ENCODE measurements at regions not wholly inside any gene's neighbourhood (a gene's known extent, or its start where the extent isn't known, plus 50 kb on each side); places are given as distances from the start of the nearest gene placed in this dataset.
A peak's percentile ranks its signal among the peaks of the same experiment; 100 is the strongest.

- Histone ChIP-seq H3K56ac (replicated peaks; ENCODE audit: insufficient read length, low read depth, low read length) (no peak overlapping the region), H2BK5ac (ENCODE audit: low read depth, low read length) (no peak overlapping the region), H3K23me2 (ENCODE audit: low read depth, low read length) (no peaks in the 10 kb centered on the region), H3K9ac (replicated peaks in 1 of 4; ENCODE audit: extremely low read depth in 1 of 4, low read depth in 3 of 4, low read length in 3 of 4) (no peak overlapping the region), H2BK120ac (replicated peaks; ENCODE audit: low read depth, low read length) (no peak overlapping the region), H3K36me3 (ENCODE audit: control insufficient read depth in 2 of 4, insufficient read depth in 4 of 4, low read length in 3 of 4) (no peaks in the 10 kb centered on the region), H4K91ac (replicated peaks; ENCODE audit: insufficient read length, low read length) (no peak overlapping the region), H3K79me2 (ENCODE audit: control insufficient read depth in 1 of 2, insufficient read depth in 2 of 2, low read length in 2 of 2) (no peaks in the 10 kb centered on the region), H3K23ac (ENCODE audit: insufficient read length) (no peak overlapping the region), H4K20me1 (replicated peaks in 1 of 2; ENCODE audit: control insufficient read depth in 1 of 2, insufficient read depth in 2 of 2, low read length in 2 of 2) (no peaks in the 10 kb centered on the region), H3K9me3 (ENCODE audit: insufficient read depth in 2 of 2, low read depth in 1 of 2, low read length in 1 of 2) (no peaks in the 10 kb centered on the region), H3K79me1 (ENCODE audit: low read depth, low read length) (no peaks in the 10 kb centered on the region), H2BK20ac (ENCODE audit: low read length) (no peak overlapping the region), H4K8ac (ENCODE audit: extremely low read depth, insufficient read depth, low read length) (no peak overlapping the region), H3K27me3 (replicated peaks in 1 of 4; ENCODE audit: control insufficient read depth in 3 of 4, extremely low read depth in 1 of 4, insufficient read depth in 3 of 4, low read length in 3 of 4) (no peaks in the 10 kb centered on the region), H4K5ac (ENCODE audit: insufficient read length, low read depth, low read length) (no peak overlapping the region), H3K4me1 (replicated peaks in 1 of 4; ENCODE audit: control insufficient read depth in 3 of 4, insufficient read depth in 4 of 4, low read length in 3 of 4) (no peaks in the 10 kb centered on the region), H3K14ac (ENCODE audit: insufficient read length) (no peak overlapping the region), H3K27ac (ENCODE audit: low read depth, low read length) (no peak overlapping the region), H3K4me2 (ENCODE audit: insufficient read depth in 1 of 2, low read depth in 2 of 2, low read length in 2 of 2) (no peak overlapping the region), H2AFZ (ENCODE audit: low read length) (no peak overlapping the region), H3K18ac (ENCODE audit: extremely low read depth, low read length) (no peak overlapping the region), H2BK12ac (ENCODE audit: low read depth, low read length) (no peak overlapping the region), H2AK5ac (ENCODE audit: low read depth, low read length) (no peak overlapping the region), H3K4me3 (ENCODE audit: extremely low read depth in 1 of 4, insufficient read depth in 2 of 4, low read depth in 3 of 4, low read length in 4 of 4) (no peak overlapping the region), H3K4ac (replicated peaks; ENCODE audit: insufficient read length, low read depth, low read length) (no peak overlapping the region), H2BK15ac (ENCODE audit: low read length) (no peak overlapping the region)
- WGBS, 2 experiments (ENCODE audit: extremely low coverage in 1 of 2, insufficient coverage in 1 of 2, insufficient read length in 1 of 2, insufficient replicate concordance in 2 of 2, low coverage in 1 of 2, low lambda C conversion rate in 2 of 2, missing lambda C conversion rate in 1 of 2): 84% methylated on average over 8 of the region's 8 CpGs; no CpG with 5 or more reads in 1 of the 2 experiments
- CTCF ChIA-PET (ENCODE audit: partially characterized antibody): interaction anchor here (0.6 to 5.6 kb wide), 9 partner anchors 15 to 617 kb away, joined by 3 to 32 read pairs (median 3); no protein-coding TSS in a partner anchor
- DNase-seq (ENCODE audit: low read depth in 1 of 2, low spot score in 2 of 2): no peak
- no peak for TF ChIP-seq ATF2 (IDR thresholded peaks at IDR 0.05; ENCODE audit: low read length)
- no peak for TF ChIP-seq SRF (IDR thresholded peaks at IDR 0.05; ENCODE audit: low read depth, low read length)
- TF ChIP-seq RAD21 (IDR thresholded peaks at IDR 0.05 in 1 of 2, conservative IDR thresholded peaks at IDR 0.05 in 1 of 2; ENCODE audit: low read depth in 2 of 2, low read length in 2 of 2): peak; percentile 16 to 44; a peak in 3 of 4 replicates
- no peak for TF ChIP-seq GTF2F1 (IDR thresholded peaks at IDR 0.05; ENCODE audit: borderline replicate concordance, low read depth, low read length)
- TF ChIP-seq PHF8 (conservative IDR thresholded peaks at IDR 0.05; ENCODE audit: low read depth, low read length): no peak
- no peak for FAIRE-seq
- POLR2A ChIA-PET (ENCODE audit: partially characterized antibody): interaction anchor here (2.1 kb wide), 1 partner anchor 9 kb away, joined by 5 read pairs; no protein-coding TSS in a partner anchor
Measured at GRCh38 chr5:171588790-171589189, 169.3 kb downstream of the FGF18 start.

Data from H1 (cell line).